Liver (tissue), 3 donors: ENCODE measurements at regions not wholly inside any gene's neighbourhood (a gene's known extent, or its start where the extent isn't known, plus 50 kb on each side); places are given as distances from the start of the nearest gene placed in this dataset.

Experiments
- EGR1 ChIP-seq, 2 donors: IDR thresholded peaks; 2 replicates each; pipeline ENCODE4 v1.6.1; 2016 to 2018; ENCODE audit warnings: antibody characterized with exemption in 2 of 2, low read depth in 2 of 2
- FOXA1 ChIP-seq: IDR thresholded peaks from 2 replicates; pipeline ENCODE4 v1.6.1; 2016; ENCODE audit warnings: antibody characterized with exemption
- GABPA ChIP-seq, 2 donors: IDR thresholded peaks in 1 of 2; conservative IDR thresholded peaks in 1 of 2; 2 replicates each; pipeline ENCODE4 v1.6.1; 2016; ENCODE audit warnings: antibody characterized with exemption in 2 of 2, mild to moderate bottlenecking in 1 of 2, moderate library complexity in 1 of 2
- HNF4A ChIP-seq, 2 donors: conservative IDR thresholded peaks; 2 replicates each; pipeline ENCODE4 v1.6.1; 2016; ENCODE audit warnings: antibody characterized with exemption in 2 of 2, mild to moderate bottlenecking in 2 of 2
- HNF4G ChIP-seq: IDR thresholded peaks from 2 replicates; pipeline ENCODE4 v1.6.1; 2016; ENCODE audit warnings: antibody characterized with exemption
- MAX ChIP-seq: IDR thresholded peaks from 2 replicates; pipeline ENCODE4 v1.6.1; 2016; ENCODE audit warnings: antibody characterized with exemption
- NR2F2 ChIP-seq: IDR thresholded peaks from 2 replicates; pipeline ENCODE4 v1.6.1; 2016; ENCODE audit warnings: antibody characterized with exemption
- RAD21 ChIP-seq, 2 donors: IDR thresholded peaks; 2 replicates each; pipeline ENCODE4 v1.6.1; 2016; ENCODE audit warnings: antibody characterized with exemption in 2 of 2, mild to moderate bottlenecking in 2 of 2
- TAF1 ChIP-seq: conservative IDR thresholded peaks from 2 replicates; pipeline ENCODE4 v1.6.1; 2016; ENCODE audit warnings: antibody characterized with exemption, mild to moderate bottlenecking
- YY1 ChIP-seq: IDR thresholded peaks from 2 replicates; pipeline ENCODE4 v1.6.1; 2016; ENCODE audit warnings: antibody characterized with exemption, mild to moderate bottlenecking
- ZBTB33 ChIP-seq: IDR thresholded peaks from 2 replicates; pipeline ENCODE4 v1.6.1; 2016; ENCODE audit warnings: antibody characterized with exemption
- TF ChIP-seq, protein P1 (sequence below): fragments of 150-350 bp; IDR thresholded peaks from 2 replicates; pipeline ENCODE4 v1.5.1; 2017; ENCODE audit warnings: improper control_type of control experiment, low read depth, low read length; ENCODE audit not compliant: missing input control
- TF ChIP-seq, protein P2 (sequence below): IDR thresholded peaks from 2 replicates; pipeline ENCODE4 v1.6.1; 2016; ENCODE audit warnings: antibody characterized with exemption, mild to moderate bottlenecking
- TF ChIP-seq, protein P3 (sequence below): IDR thresholded peaks from 2 replicates; pipeline ENCODE4 v1.6.1; 2016; ENCODE audit warnings: antibody characterized with exemption
- donor health status: healthy.
- donor health status: healthy.

GRCh38 chr4:30600246-30601017, 119.7 kb upstream of the PCDH7 start:
- TF ChIP-seq, protein P1, sequence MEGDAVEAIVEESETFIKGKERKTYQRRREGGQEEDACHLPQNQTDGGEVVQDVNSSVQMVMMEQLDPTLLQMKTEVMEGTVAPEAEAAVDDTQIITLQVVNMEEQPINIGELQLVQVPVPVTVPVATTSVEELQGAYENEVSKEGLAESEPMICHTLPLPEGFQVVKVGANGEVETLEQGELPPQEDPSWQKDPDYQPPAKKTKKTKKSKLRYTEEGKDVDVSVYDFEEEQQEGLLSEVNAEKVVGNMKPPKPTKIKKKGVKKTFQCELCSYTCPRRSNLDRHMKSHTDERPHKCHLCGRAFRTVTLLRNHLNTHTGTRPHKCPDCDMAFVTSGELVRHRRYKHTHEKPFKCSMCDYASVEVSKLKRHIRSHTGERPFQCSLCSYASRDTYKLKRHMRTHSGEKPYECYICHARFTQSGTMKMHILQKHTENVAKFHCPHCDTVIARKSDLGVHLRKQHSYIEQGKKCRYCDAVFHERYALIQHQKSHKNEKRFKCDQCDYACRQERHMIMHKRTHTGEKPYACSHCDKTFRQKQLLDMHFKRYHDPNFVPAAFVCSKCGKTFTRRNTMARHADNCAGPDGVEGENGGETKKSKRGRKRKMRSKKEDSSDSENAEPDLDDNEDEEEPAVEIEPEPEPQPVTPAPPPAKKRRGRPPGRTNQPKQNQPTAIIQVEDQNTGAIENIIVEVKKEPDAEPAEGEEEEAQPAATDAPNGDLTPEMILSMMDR = no peak
- TF ChIP-seq TAF1 (no peak), ZBTB33 (no peak), MAX (no peak), YY1 (no peak), GABPA (IDR thresholded peaks at IDR 0.05 in 1 of 2, conservative IDR thresholded peaks at IDR 0.05 in 1 of 2) (no peak), RAD21 (IDR thresholded peaks at IDR 0.05) (no peak), FOXA1 (no peak), EGR1 (IDR thresholded peaks at IDR 0.05; ENCODE audit: low read depth in 2 of 2) (no peak), NR2F2 (no peak), HNF4A (conservative IDR thresholded peaks at IDR 0.05) (no peak), HNF4G (no peak)
- TF ChIP-seq, protein P2, sequence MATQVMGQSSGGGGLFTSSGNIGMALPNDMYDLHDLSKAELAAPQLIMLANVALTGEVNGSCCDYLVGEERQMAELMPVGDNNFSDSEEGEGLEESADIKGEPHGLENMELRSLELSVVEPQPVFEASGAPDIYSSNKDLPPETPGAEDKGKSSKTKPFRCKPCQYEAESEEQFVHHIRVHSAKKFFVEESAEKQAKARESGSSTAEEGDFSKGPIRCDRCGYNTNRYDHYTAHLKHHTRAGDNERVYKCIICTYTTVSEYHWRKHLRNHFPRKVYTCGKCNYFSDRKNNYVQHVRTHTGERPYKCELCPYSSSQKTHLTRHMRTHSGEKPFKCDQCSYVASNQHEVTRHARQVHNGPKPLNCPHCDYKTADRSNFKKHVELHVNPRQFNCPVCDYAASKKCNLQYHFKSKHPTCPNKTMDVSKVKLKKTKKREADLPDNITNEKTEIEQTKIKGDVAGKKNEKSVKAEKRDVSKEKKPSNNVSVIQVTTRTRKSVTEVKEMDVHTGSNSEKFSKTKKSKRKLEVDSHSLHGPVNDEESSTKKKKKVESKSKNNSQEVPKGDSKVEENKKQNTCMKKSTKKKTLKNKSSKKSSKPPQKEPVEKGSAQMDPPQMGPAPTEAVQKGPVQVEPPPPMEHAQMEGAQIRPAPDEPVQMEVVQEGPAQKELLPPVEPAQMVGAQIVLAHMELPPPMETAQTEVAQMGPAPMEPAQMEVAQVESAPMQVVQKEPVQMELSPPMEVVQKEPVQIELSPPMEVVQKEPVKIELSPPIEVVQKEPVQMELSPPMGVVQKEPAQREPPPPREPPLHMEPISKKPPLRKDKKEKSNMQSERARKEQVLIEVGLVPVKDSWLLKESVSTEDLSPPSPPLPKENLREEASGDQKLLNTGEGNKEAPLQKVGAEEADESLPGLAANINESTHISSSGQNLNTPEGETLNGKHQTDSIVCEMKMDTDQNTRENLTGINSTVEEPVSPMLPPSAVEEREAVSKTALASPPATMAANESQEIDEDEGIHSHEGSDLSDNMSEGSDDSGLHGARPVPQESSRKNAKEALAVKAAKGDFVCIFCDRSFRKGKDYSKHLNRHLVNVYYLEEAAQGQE = no peak
- TF ChIP-seq, protein P3, sequence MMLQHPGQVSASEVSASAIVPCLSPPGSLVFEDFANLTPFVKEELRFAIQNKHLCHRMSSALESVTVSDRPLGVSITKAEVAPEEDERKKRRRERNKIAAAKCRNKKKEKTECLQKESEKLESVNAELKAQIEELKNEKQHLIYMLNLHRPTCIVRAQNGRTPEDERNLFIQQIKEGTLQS = no peak
